IPS-NIHi11 (cell line): ENCODE measurements at regions not wholly inside any gene's neighbourhood (a gene's known extent, or its start where the extent isn't known, plus 50 kb on each side); places are given as distances from the start of the nearest gene placed in this dataset.

Source experiments
- DNase-seq: peaks from one replicate; pipeline ENCODE4 v3.0.0; 2012; ENCODE audit warnings: mixed read lengths, low spot score

GRCh38 chr1:195828325-195828724, 779.9 kb downstream of the KCNT2 start:
- no peak for DNase-seq

GRCh38 chr1:195820925-195821324, 787.3 kb downstream of the KCNT2 start:
- DNase-seq = no peak

- no peak for DNase-seq
Observed at GRCh38 chr1:195806060-195806459, 802.2 kb downstream of the KCNT2 start.

- no peak for DNase-seq
Observed at GRCh38 chr1:195804547-195804946, 803.7 kb downstream of the KCNT2 start.

GRCh38 chr1:195799016-195799415, 809.2 kb downstream of the KCNT2 start:
- no peak for DNase-seq

- no peak for DNase-seq
Observed at GRCh38 chr1:195794225-195794624, 814.0 kb downstream of the KCNT2 start.

- no peak for DNase-seq
Observed at GRCh38 chr1:195791796-195792195, 816.4 kb downstream of the KCNT2 start.

GRCh38 chr1:195790514-195791168, 817.6 kb downstream of the KCNT2 start:
- DNase-seq = no peak

GRCh38 chr1:195789321-195789720, 818.9 kb downstream of the KCNT2 start:
- no peak for DNase-seq

- DNase-seq = no peak
Observed at GRCh38 chr1:195788721-195789120, 819.5 kb downstream of the KCNT2 start.

GRCh38 chr1:195785830-195786229, 822.4 kb downstream of the KCNT2 start:
- no peak for DNase-seq

- no peak for DNase-seq
Observed at GRCh38 chr1:195773931-195774330, 834.3 kb downstream of the KCNT2 start.

- no peak for DNase-seq
Observed at GRCh38 chr1:195769461-195769860, 838.8 kb downstream of the KCNT2 start.

- DNase-seq = no peak
Observed at GRCh38 chr1:195768936-195769335, 839.3 kb downstream of the KCNT2 start.

- no peak for DNase-seq
Observed at GRCh38 chr1:195768377-195768776, 839.9 kb downstream of the KCNT2 start.

- DNase-seq = no peak
Observed at GRCh38 chr1:195766709-195767108, 841.5 kb downstream of the KCNT2 start.

- no peak for DNase-seq
Observed at GRCh38 chr1:195765099-195765498, 843.1 kb downstream of the KCNT2 start.

- no peak for DNase-seq
Observed at GRCh38 chr1:195763907-195764374, 844.3 kb downstream of the KCNT2 start.

- DNase-seq = no peak
Observed at GRCh38 chr1:195763146-195763906, 844.9 kb downstream of the KCNT2 start.

- DNase-seq = no peak
Observed at GRCh38 chr1:195761104-195761503, 847.1 kb downstream of the KCNT2 start.

GRCh38 chr1:195756109-195756508, 852.1 kb downstream of the KCNT2 start:
- no peak for DNase-seq

- no peak for DNase-seq
Observed at GRCh38 chr1:195754874-195755273, 853.4 kb downstream of the KCNT2 start.

GRCh38 chr1:195754303-195754702, 853.9 kb downstream of the KCNT2 start:
- no peak for DNase-seq

GRCh38 chr1:195748969-195749368, 859.3 kb downstream of the KCNT2 start:
- no peak for DNase-seq
